ENCODE measurements at regions not wholly inside any gene's neighbourhood (a gene's known extent, or its start where the extent isn't known, plus 50 kb on each side); places are given as distances from the start of the nearest gene placed in this dataset.

DNA sequence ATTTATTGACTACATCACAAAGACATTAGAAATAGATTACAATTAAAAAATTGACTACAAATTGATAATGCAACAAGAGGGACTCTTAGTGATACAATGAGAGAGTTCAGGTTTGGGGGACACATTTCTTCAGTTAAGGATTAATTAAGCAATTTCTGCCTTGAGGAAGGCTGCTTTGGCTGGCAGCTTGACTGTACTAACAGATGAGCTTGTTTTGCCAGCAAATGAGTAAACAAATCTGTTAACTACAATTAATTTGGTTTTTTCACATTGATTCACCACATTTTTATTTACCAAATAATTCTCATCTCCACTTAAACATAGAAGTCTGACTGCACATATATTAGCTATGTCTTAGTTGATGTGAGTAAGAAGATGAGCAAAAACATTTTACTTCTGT is 183.6 kb upstream of the ZNF385D start:
- TF ChIP-seq CEBPB (IDR thresholded peaks at IDR 0.05; ENCODE audit: low read depth, low read length): no peak
- TF ChIP-seq CTCF (IDR thresholded peaks at IDR 0.05; ENCODE audit: control extremely low read depth in 1 of 3, insufficient read depth in 1 of 3, low read depth in 1 of 3, low read length in 3 of 3): no peak
- TF ChIP-seq HDAC2 (IDR thresholded peaks at IDR 0.05; ENCODE audit: borderline replicate concordance in 1 of 2, low read depth in 2 of 2, low read length in 2 of 2): no peak
- TF ChIP-seq SP4 (IDR thresholded peaks at IDR 0.05; ENCODE audit: low read length): no peak
- TF ChIP-seq EP300 (IDR thresholded peaks at IDR 0.05; ENCODE audit: borderline replicate concordance in 1 of 2, low read depth in 2 of 2, low read length in 2 of 2): no peak
- no peak for TF ChIP-seq TCF12 (IDR thresholded peaks at IDR 0.05; ENCODE audit: low read depth, low read length)
- no peak for TF ChIP-seq MAFK (IDR thresholded peaks at IDR 0.05; ENCODE audit: low read depth, low read length)
- no peak for TF ChIP-seq POLR2A (IDR thresholded peaks at IDR 0.05; ENCODE audit: control extremely low read depth in 1 of 2, low read depth in 2 of 2, low read length in 2 of 2)

All from H1 (cell line).